ENCODE measurements at regions not wholly inside any gene's neighbourhood (a gene's known extent, or its start where the extent isn't known, plus 50 kb on each side); places are given as distances from the start of the nearest gene placed in this dataset.

DNA sequence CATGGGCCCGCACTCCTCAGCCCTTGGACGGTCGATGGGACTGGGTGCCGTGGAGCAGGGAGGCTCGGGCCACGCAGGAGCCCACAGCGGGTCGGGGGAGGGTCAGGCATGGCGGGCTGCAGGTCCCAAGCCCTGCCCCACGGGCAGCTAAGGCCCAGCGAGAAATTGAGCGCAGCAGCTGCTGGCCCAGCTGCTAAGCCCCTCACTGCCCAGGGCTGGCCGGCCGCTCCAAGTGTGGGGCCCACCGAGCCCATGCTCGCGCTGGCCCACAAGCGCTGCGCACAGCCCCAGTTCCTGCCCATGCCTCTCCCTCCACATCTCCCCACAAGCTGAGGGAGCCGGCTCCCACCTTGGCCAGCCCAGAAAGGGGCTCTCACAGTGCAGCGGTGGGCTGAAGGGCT lies 259.4 kb downstream of the VGLL3 start:
- no peak for DNase-seq (ENCODE audit: low read depth)

DNA sequence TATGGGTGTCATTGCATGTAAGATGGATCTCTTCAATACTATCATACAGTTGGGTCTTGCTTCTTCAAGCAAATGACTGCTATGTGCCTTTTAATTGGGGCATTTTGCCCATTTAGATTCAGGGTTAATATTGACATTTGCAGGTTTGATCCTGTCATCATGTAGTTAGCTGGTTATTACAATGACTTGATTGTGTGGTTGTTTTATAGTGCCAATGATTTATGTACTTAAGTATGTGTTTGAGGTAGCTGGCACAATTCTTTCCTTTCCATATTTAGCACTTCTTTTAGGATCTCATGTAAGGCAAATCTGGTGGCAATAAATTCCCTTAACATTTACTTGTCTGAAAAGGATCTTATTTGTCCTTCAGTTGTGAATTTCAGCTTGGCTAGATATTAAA lies 267.5 kb downstream of the VGLL3 start:
- no peak for DNase-seq (ENCODE audit: low read depth)

DNA sequence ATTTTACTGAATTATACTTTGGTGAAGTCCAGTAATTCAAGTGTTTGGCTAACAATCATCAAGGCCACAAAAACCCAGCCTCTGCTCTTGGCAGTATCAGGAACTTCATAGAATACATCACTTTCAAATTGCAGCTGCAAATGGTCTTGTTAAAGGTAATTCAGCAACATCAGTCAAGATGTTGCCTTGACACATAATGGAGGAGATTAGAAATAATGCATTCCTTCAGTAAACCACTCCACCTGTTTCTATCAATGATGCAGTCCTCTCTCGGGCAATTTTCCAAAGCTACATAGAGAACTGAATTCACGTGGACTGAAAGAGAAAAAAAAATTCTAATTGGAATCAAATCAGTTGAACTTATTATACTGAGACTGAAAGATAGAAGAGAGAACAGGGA lies 279.3 kb downstream of the VGLL3 start:
- DNase-seq (ENCODE audit: low read depth) = no peak

DNA sequence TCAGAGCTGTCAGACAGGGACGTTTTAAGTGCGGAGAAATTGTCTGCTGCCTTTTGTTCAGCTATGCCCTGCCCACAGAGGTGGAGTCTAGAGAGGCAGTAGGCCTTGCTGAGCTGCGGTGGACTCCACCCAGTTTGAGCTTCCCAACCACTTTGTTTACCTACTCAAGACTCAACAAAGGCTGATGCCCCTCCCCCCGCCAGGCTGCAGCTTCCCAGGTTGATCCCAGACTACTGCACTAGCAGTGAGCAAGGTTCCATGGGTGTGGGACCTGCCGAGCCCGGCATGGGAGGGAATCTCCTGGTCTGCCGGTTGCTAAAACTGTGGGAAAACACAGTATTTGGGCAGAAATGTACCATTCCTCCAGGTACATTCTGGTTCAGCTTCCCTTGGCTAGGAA lies 282.1 kb downstream of the VGLL3 start:
- DNase-seq (ENCODE audit: low read depth) = no peak

DNA sequence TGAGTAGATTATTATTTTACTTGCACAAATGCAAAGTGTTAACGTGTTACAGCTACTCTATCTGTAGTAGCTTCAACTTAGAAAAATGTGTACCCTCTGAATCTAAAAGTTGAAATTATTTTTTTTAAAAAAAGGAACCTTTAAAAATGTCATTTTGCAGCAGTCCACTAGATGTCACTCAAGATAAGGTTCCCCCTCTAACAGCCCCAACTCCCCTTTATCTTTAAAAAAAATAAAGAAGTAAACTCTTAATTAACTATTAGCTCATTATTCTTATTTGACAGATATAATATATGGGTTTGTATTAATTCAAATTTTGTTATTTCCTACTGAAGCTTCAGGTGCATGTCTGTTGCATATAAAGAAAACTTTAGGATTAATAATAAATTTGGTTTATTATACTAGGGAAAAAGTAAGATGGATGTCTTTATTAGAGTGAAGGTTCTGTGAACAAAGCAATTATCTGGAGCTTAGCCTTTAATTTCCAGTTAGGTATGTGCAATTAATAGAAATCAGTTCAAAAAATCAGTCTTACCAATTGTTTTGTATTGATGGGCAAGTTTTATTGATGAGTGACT lies 288.5 kb downstream of the VGLL3 start:
- DNase-seq (ENCODE audit: low read depth) = no peak

DNA sequence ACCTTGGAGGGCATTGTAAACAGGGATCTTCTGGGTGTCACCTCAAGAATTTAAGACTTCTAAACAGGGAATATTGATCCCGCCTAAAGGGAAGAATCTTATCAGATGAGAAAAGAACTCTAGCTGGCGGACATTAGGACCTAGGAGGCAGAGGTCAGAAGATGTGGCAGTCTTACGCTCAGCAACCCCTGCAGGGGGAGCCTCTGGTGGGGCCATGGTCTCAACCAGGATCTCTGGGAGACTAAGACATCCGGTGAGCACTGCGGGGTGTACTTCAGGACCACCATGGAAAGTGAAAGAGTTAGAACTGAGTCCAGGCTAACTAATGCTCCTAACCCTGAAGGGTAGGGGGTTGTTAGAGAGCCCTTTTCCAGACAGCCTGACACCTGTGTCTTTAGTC lies 295.2 kb downstream of the VGLL3 start:
- no peak for DNase-seq (ENCODE audit: low read depth)

DNA sequence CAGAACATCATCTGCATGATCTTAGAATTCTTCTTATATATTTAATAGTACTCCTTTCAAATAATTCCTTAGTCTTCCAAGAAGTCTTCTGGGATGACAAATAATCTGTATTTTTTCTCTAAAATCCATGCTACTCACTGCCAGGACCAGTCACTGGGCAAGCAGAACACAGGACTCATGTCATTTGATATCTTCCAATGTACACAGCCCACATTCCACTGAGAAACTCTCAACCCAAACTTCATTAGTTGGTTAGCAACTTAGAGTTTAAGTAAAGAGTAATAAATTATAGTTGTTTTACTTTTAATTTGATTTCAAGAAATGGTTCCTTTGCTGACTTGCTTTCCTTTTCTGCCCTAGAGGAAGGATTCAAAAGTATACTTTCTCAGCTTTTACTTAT lies 317.0 kb downstream of the VGLL3 start:
- DNase-seq (ENCODE audit: low read depth) = no peak

DNA sequence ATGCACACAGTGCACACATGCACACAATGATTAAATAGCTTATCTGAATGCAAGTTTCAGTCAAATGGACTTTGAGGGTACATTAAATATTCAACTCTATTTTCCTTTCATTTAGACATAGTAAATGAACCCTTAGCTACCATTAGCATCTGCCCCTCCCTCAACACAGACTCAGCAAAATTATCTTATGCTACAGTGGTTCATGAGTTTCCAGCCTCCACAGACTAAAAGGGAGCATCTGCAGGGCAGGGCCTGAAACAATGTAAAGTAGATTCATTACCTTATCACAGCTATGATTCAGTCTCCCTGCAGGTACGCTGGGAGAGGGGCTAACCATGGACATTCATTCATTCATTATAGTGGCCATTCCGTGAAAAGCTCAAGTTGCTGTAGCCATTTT lies 329.1 kb downstream of the VGLL3 start:
- DNase-seq (ENCODE audit: low read depth) = no peak

DNA sequence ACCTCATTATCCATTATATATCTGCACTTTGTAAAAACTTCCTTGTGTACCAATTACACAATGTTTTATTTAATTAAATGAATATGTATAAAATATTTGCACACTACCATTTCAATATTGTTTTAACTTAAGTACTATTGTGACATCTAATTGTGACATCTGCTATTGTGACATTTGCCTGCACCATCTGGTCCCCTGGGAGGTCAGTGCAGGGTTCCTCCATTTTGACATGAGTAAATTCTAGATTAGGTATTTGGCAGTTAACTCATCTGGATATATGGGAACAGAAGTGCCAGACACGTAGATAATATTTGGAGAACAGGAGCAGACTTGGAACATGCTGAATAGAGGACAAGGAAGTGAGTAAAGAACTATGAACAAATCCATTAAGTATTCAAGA lies 332.1 kb downstream of the VGLL3 start:
- no peak for DNase-seq (ENCODE audit: low read depth)

DNA sequence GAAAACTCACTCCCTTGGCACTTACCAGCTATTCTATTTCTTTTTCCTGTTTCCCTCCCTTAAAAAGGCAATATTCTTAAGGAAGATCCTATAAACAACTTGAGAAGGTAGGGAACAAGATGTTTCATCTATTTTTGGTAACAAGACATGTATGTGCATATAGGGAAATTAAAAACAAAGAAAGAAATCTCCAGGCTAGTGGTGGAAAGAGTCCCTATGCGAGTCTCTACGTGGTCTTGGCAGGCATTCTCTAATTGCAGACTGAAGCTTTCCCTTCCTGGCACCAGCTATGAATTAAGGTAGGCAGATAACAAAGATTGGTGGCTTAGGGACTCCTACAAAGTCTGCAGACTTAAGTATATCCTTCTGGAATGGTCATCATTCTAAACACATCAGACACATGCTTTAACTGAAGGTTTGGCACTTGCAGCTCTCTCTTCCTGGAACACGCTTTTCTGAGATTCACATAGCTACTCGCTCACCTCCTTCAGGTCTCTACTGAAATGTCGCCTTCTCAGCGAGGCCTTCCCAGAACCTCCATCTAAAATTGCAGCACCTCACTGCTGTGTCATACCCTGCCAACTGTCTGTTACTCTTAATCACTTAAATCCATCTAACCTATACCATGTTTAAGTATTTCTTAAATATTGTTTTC lies 336.0 kb downstream of the VGLL3 start:
- no peak for DNase-seq (ENCODE audit: low read depth)

DNA sequence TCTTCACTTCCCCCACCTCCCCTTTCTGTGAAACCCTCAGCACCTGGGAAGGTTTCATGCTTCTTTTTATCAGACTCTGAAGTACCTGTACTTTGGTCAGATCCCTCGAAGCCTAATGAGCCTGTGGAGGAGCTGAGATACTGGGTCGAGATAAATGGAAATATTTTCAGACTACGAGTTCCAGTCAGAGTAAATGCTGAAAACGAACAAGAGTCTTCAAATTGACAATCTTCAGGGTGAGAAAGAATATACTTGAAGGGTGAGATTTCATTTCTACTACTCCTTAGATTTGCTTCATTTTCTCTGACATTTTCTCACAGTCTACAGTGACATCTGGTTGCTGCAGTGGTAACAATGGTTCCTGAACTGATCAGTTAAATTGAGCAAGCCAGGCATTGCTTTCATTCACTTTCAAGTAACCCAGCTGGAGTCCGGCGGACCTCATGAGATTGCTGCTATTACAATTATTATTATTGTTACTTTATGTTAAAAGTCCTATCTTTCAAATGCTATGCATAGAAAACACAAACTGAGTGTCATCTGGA lies 337.2 kb downstream of the VGLL3 start:
- DNase-seq (ENCODE audit: low read depth) = no peak

DNA sequence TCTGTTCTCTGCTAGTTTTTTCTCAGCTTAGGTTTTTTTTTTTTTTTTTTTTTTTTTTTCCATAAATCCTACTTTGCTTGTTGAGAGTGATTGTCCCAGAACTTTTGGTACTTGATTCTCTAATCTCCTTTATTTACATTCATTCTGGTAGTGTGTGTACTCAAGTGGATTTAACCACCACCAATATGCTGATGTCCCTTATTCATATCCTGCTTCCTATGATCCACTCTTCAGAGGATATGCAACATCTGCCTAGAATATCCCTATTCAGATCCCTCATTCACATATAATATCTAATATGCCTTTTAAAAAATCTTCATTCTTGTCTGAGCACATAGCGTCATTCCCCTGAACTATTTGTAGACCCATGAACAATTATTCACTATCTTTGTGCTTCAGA lies 342.9 kb downstream of the VGLL3 start:
- DNase-seq (ENCODE audit: low read depth) = no peak

DNA sequence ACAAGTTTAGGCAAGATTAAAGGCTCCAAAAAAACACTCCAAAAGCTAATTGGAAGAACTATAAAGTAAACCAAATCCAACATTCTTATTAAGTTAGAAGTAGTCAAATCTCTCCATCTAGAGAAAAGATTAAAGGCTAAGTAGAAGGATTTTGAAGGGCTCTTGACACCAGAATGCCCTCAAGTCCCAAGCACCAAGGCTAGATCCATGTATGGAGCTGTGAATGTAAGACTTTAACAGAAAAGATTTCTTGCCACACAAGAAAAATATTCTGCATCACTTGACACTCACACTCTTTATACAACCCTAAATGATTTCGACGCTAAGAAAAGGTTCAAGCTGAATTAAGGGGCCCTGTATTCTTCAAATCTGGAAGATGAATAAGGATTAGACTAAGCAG lies 345.2 kb downstream of the VGLL3 start:
- DNase-seq (ENCODE audit: low read depth) = no peak

DNA sequence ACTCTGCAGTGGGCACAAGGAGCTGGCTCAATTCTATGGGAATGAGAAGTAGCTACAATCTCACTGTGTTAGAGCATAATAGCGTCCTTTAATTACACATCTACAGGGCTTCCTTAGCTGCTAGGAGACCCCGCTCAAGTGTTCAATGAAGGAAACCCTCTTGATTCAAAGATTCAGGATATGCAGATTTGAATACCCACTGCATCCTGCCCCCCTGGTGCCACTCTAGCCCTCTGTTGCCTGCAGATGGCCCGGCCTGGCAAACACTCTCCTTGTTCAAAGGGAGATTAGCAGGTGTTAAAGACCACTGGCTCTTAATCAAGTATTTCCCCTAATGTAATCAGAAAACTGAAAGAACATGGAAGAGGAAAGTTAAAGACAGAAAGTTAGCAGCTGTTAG lies 356.6 kb downstream of the VGLL3 start:
- DNase-seq (ENCODE audit: low read depth) = no peak

DNA sequence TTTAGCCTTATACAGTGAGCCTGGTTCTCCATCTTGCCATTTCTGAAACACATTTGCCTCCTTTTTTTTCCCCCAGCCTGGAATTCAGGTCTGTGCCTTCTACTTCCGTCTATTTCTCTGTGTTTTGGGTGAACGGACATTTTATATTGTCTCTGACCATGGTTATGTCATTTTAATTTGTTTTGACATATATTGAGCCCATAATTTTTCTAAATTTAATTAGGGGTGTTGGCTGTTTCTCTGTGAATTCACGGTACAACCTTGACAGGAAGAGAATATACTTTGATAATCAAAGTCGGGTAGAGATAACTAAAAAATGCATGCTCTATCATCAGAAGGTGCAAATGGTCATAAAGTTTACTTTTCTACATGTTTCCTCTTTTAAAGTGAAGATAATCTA lies 361.4 kb downstream of the VGLL3 start:
- DNase-seq (ENCODE audit: low read depth) = no peak

DNA sequence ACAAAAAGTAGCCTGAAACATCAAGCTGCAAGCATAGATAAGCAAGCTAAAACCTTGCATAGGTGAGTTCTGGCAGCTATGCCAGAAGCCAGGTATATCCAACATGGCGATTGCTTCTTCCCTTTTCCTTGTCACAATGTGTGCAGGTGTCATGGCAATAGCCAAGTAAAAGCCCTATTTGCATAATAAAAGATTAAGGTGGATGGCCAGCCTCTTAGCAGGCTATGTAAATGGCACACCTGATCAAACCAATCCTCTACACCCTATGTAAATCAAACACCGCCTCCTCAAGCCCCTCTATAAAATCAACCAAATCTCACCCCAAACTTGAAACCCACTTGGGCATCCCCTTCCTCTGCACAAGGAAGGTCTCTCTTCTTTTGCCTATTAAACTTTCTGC lies 366.8 kb downstream of the VGLL3 start:
- DNase-seq (ENCODE audit: low read depth) = no peak

DNA sequence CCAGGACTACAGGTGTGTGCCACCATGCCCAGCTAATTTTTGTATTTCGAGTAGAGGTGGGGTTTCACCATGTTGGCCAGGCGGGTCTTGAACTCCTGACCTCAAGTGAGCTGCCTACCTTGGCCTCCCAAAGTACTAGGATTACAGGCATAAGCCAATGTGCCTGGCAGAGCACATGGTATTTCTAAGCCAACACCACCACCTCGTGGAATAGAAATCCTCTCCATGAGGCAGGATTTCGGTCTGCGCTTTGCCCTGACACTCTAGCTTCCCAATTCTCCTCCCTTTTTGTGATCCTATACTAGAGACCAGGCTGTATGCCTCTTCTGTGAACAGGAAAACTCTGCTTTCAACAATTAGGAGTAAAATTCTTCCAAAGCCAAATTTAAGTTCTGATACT lies 372.2 kb downstream of the VGLL3 start:
- no peak for DNase-seq (ENCODE audit: low read depth)

DNA sequence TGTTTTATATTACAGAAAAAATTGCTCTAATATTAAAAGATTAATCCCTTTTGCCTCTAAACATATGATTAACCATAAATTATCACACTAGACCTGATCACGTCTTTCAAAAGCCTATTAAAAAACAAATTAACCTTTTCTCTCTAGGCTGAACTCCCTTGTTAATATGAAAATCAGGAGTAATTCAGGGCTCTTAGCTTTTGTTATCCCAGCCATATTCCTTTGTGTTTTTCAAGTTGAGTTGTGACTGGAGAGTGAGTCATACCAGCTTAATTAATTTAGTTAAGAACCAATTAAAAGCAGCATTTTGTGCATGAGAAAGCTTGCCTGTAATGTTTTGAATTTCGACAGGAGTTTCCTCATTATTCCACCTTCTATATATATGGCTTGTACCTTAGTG lies 385.8 kb downstream of the VGLL3 start:
- no peak for DNase-seq (ENCODE audit: low read depth)

DNA sequence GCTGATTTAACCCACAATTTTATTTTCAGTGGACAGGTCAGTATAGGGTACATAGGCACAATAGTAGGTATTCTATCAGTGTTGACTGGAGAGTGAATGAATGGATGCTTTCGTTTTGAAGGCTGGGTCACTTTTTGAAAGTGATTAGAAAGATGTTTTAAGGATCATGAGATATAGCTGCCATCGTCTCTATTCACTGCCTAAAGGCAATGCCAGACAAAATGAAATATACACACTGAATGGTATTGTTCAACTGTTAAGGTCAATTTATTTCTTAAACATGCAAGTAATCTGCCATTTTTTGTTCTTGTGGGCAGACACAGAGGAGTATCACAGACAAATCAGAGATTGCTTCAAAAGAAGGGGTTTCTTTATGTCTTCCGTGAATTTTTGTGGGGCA lies 395.3 kb downstream of the VGLL3 start:
- DNase-seq (ENCODE audit: low read depth) = no peak

DNA sequence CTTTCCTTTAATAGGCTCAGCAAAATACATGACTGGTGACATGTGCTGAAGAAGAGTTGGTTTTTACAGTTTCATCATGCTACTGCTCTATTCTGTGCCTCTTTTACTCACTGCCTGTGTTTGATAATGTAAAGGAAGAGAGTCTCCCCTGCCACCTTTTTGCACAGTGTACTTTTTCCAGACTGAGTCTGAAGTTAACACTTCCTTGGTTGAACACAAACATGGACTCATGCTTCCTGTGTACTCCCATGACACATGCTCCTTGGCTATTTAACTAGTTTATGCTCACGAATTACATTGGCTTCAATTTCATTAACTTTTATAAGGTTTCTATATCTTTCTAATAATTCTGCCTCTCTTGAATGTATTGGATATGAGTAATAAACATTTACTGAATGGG lies 396.1 kb downstream of the VGLL3 start:
- DNase-seq (ENCODE audit: low read depth) = no peak

DNA sequence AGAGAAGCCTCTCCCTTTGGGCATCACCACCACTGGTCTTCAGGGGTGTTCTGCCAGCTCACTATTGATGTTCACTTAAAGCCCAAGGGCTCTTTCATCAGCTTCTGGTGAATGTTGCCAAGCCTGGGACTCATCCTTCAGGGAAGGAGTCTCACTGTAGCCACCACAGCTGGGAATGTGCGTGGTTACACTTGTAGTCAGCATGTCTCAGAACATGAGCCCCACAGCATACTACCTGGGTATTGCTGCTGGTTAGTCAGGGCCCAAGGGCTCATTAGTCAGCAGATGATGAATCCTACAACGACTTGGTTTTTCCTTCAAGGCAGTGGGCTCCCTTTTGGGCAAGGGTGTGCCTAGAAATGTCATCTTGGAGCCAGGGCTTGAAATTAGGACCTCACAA lies 412.9 kb downstream of the VGLL3 start:
- no peak for DNase-seq (ENCODE audit: low read depth)

DNA sequence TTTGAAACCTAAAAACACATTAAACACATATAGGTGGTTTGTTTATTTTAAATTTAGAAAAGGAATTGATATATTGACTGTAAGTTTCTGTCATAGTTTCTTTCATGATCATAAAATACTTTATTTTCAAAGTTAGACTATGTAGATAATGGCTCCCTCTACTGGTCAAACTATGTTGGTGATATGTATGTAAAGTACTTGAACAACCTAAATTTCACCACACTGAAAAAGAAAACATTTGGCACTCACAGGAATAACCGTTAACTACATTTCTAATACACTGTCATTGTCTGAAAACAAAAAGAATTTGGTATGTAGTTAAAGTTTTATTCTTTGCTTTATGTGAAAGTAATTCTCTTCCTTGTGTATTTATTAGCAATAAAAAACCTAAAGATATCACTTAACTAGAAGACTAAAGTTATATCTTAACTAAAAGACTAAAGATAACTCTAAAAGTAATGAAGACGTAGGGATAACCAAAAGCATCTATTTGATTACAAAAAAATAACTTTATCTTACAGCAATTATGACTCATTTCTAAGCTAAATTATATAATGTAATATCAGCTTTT lies 427.5 kb downstream of the VGLL3 start:
- DNase-seq (ENCODE audit: low read depth) = peak; percentile 4

DNA sequence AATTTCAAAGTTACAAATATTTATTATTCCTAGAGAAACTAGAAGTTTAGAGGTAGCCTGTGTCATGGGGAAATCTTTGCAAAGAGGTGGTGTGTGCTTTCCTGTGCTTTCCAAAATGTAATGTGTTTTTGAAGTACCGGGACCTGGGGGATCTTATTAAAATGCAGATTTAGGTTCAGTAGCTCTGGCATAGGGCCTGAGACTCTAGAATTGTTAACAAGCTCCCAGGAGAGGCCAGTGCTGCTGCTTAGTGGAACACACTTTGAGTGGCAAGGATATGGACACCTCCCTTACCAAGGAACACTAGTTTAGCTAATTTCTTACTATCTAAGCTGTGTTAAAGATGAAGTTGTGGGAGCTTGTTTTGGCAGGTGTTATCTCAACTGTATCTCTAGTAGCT lies 428.9 kb downstream of the VGLL3 start:
- DNase-seq (ENCODE audit: low read depth) = no peak

DNA sequence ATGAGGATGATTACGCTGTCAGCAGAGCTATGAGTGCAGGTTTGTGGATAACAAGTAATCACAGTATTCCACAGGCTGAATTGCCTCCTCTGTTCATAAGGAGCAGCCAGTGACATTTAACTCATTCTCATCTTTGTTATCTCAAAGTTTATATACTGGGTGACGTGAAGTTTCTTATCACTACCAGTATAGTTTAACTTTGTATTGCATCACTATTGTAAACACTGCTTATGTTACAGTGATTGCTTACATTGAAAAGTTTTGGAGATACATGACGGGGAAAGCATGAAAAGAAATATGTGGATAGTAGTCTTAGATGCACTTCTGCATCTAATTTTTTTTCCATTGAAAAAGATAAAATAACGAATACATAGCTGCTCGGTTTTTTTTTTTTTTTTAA lies 429.7 kb downstream of the VGLL3 start:
- no peak for DNase-seq (ENCODE audit: low read depth)

Measured in non-pigmented ciliary epithelial cell (primary cell).